Left lung (tissue), 4 donors: ENCODE measurements at regions not wholly inside any gene's neighbourhood (a gene's known extent, or its start where the extent isn't known, plus 50 kb on each side); places are given as distances from the start of the nearest gene placed in this dataset.
"Not testable (repeated sequence)": the region's sequence is repeated elsewhere in the genome, so short reads cannot be mapped to it uniquely, and the experiment has no call there.

Experiments used
- ATAC-seq: fragments of 200-7000 bp; cut with Tn5 transposase; one replicate; pipeline ENCODE4 v1.9.1; 2020; ENCODE audit warnings: moderate library complexity
- DNase-seq, 4 donors: peaks; one replicate each; pipeline ENCODE4 v3.0.0-alpha.2; 2013 to 2020
- H3K27ac ChIP-seq, 2 donors: fragments of 200-600 bp; sonication (generic) in 1 of 2; one replicate each; pipeline versions ENCODE4 v1.5.0 to v1.8.0; 2020 to 2021
- H3K27me3 ChIP-seq, 2 donors: fragments of 200-600 bp; sonication (generic) in 1 of 2; one replicate each; pipeline versions ENCODE4 v1.5.0 to v1.8.0; 2020 to 2021
- H3K36me3 ChIP-seq, 2 donors: fragments of 200-600 bp; sonication (generic) in 1 of 2; one replicate each; pipeline versions ENCODE4 v1.5.0 to v1.8.0; 2020 to 2021
- H3K4me1 ChIP-seq, 2 donors: fragments of 200-600 bp; one replicate each; pipeline ENCODE4 v1.8.0; 2021
- H3K4me3 ChIP-seq, 2 donors: fragments of 200-600 bp; sonication (generic) in 1 of 2; one replicate each; pipeline versions ENCODE4 v1.5.0 to v1.8.0; 2020 to 2021; ENCODE audit warnings: mild to moderate bottlenecking in 1 of 2
- H3K9me3 ChIP-seq, 2 donors: fragments of 200-600 bp; sonication (generic) in 1 of 2; one replicate each; pipeline versions ENCODE4 v1.5.0 to v1.8.0; 2020 to 2021
- CTCF ChIP-seq, 2 donors: fragments of 200-600 bp; sonication (generic) in 1 of 2; IDR thresholded peaks; one replicate each; pipeline versions ENCODE4 v1.5.0 to v1.8.0; 2021; ENCODE audit warnings: antibody characterized with exemption in 2 of 2
- intact Hi-C, 2 donors: fragments of 100-400 bp; cut with DNase I; formaldehyde crosslinking; loops; one replicate each; pipeline versions ENCODE4 v1.11.2 to v1.14.2; 2022
- donor health status: DM: no; HTN: yes; CAD: no.
- donor health status: DM: no; HTN: no; CAD: no.

GRCh38 chr3:36175113-36175812, 205.0 kb upstream of the STAC start:
- Histone ChIP-seq H3K9me3 (no peaks in the 10 kb centered on the region), H3K4me1 (no peaks in the 10 kb centered on the region), H3K4me3 (no peak overlapping the region), H3K36me3 (no peaks in the 10 kb centered on the region), H3K27ac (no peak overlapping the region), H3K27me3 (no peaks in the 10 kb centered on the region)
- DNase-seq = peak in 2 of 4 donors; percentile 10 to 35
- ATAC-seq = peak; percentile 95
- no peak for TF ChIP-seq CTCF (IDR thresholded peaks at IDR 0.05)
- intact Hi-C loops = no loop called here

GRCh38 chr3:36175916-36176461, 204.3 kb upstream of the STAC start:
- intact Hi-C loops = no loop called here
- TF ChIP-seq CTCF (IDR thresholded peaks at IDR 0.05) = no peak
- Histone ChIP-seq H3K4me3 (no peak overlapping the region), H3K4me1 (no peaks in the 10 kb centered on the region), H3K27me3 (no peaks in the 10 kb centered on the region), H3K27ac (no peak overlapping the region), H3K9me3 (no peaks in the 10 kb centered on the region), H3K36me3 (no peaks in the 10 kb centered on the region)
- peak; percentile 19 for ATAC-seq
- DNase-seq = no peak

GRCh38 chr3:36178018-36178417, 202.3 kb upstream of the STAC start:
- H3K27ac ChIP-seq = no peak overlapping the region
- DNase-seq (no peak), ATAC-seq (no peak)
- no peaks in the 10 kb centered on the region for H3K27me3 ChIP-seq
- no peak for TF ChIP-seq CTCF (IDR thresholded peaks at IDR 0.05)
- H3K36me3 ChIP-seq = no peaks in the 10 kb centered on the region
- H3K9me3 ChIP-seq = no peaks in the 10 kb centered on the region
- H3K4me3 ChIP-seq = no peak overlapping the region
- H3K4me1 ChIP-seq = no peaks in the 10 kb centered on the region
- intact Hi-C loops = no loop called here

GRCh38 chr3:36182024-36182423, 198.3 kb upstream of the STAC start:
- no peaks in the 10 kb centered on the region for H3K4me1 ChIP-seq
- H3K9me3 ChIP-seq = no peaks in the 10 kb centered on the region
- no peak for TF ChIP-seq CTCF (IDR thresholded peaks at IDR 0.05)
- H3K27me3 ChIP-seq = no peaks in the 10 kb centered on the region
- H3K27ac ChIP-seq = no peak overlapping the region
- no peak overlapping the region for H3K4me3 ChIP-seq
- intact Hi-C loops = no loop called here
- DNase-seq (no peak), ATAC-seq (no peak)
- no peaks in the 10 kb centered on the region for H3K36me3 ChIP-seq

- ATAC-seq, H3K27me3 ChIP-seq, H3K27ac ChIP-seq, DNase-seq, H3K36me3 ChIP-seq, H3K9me3 ChIP-seq, H3K4me1 ChIP-seq, H3K4me3 ChIP-seq, intact Hi-C loops: not testable (repeated sequence)
These were observed 193.1 kb upstream of the STAC start for GRCh38 chr3:36187197-36187596.

GRCh38 chr3:36192901-36193300, 187.4 kb upstream of the STAC start:
- DNase-seq = no peak
- no peak overlapping the region for H3K4me3 ChIP-seq
- intact Hi-C loops = no loop called here
- no peak for ATAC-seq
- H3K27ac ChIP-seq = no peak overlapping the region
- H3K9me3 ChIP-seq = no peaks in the 10 kb centered on the region
- no peaks in the 10 kb centered on the region for H3K4me1 ChIP-seq
- no peaks in the 10 kb centered on the region for H3K36me3 ChIP-seq
- TF ChIP-seq CTCF (IDR thresholded peaks at IDR 0.05) = no peak
- H3K27me3 ChIP-seq = no peaks in the 10 kb centered on the region
